ENCODE measurements at regions not wholly inside any gene's neighbourhood (a gene's known extent, or its start where the extent isn't known, plus 50 kb on each side); places are given as distances from the start of the nearest gene placed in this dataset.

GRCh38 chr3:174776123-174776522 lies 83.0 kb upstream of the NAALADL2 start:
- Histone ChIP-seq H3K23me2 (ENCODE audit: low read depth, low read length) (no peaks in the 10 kb centered on the region), H4K5ac (ENCODE audit: insufficient read length, low read depth, low read length) (no peak overlapping the region), H3K27ac (ENCODE audit: low read depth, low read length) (no peak overlapping the region), H3K4ac (replicated peaks; ENCODE audit: insufficient read length, low read depth, low read length) (no peak overlapping the region), H2BK20ac (ENCODE audit: low read length) (no peak overlapping the region), H3K14ac (ENCODE audit: insufficient read length) (no peak overlapping the region), H3K79me2 (ENCODE audit: control insufficient read depth in 1 of 2, insufficient read depth in 2 of 2, low read length in 2 of 2) (no peaks in the 10 kb centered on the region), H4K91ac (replicated peaks; ENCODE audit: insufficient read length, low read length) (no peak overlapping the region), H2BK15ac (ENCODE audit: low read length) (no peak overlapping the region), H3K79me1 (ENCODE audit: low read depth, low read length) (no peaks in the 10 kb centered on the region), H3K9ac (replicated peaks in 1 of 4; ENCODE audit: extremely low read depth in 1 of 4, low read depth in 3 of 4, low read length in 3 of 4) (no peak overlapping the region), H2AK5ac (ENCODE audit: low read depth, low read length) (no peak overlapping the region), H3K4me3 (ENCODE audit: extremely low read depth in 1 of 4, insufficient read depth in 2 of 4, low read depth in 3 of 4, low read length in 4 of 4) (no peak overlapping the region), H4K8ac (ENCODE audit: extremely low read depth, insufficient read depth, low read length) (no peak overlapping the region), H3K23ac (ENCODE audit: insufficient read length) (no peak overlapping the region), H3K4me2 (ENCODE audit: insufficient read depth in 1 of 2, low read depth in 2 of 2, low read length in 2 of 2) (no peak overlapping the region), H3K18ac (ENCODE audit: extremely low read depth, low read length) (no peak overlapping the region), H3K4me1 (replicated peaks in 1 of 4; ENCODE audit: control insufficient read depth in 3 of 4, insufficient read depth in 4 of 4, low read length in 3 of 4) (no peaks in the 10 kb centered on the region), H3K36me3 (ENCODE audit: control insufficient read depth in 2 of 4, insufficient read depth in 4 of 4, low read length in 3 of 4) (no peaks in the 10 kb centered on the region), H2BK120ac (replicated peaks; ENCODE audit: low read depth, low read length) (no peak overlapping the region), H2AFZ (ENCODE audit: low read length) (no peak overlapping the region), H2BK12ac (ENCODE audit: low read depth, low read length) (no peak overlapping the region), H2BK5ac (ENCODE audit: low read depth, low read length) (no peak overlapping the region), H3K9me3 (ENCODE audit: insufficient read depth in 2 of 2, low read depth in 1 of 2, low read length in 1 of 2) (no peaks in the 10 kb centered on the region), H3K56ac (replicated peaks; ENCODE audit: insufficient read length, low read depth, low read length) (no peak overlapping the region), H3K27me3 (replicated peaks in 1 of 4; ENCODE audit: control insufficient read depth in 3 of 4, extremely low read depth in 1 of 4, insufficient read depth in 3 of 4, low read length in 3 of 4) (no peaks in the 10 kb centered on the region), H4K20me1 (replicated peaks in 1 of 2; ENCODE audit: control insufficient read depth in 1 of 2, insufficient read depth in 2 of 2, low read length in 2 of 2) (no peaks in the 10 kb centered on the region)
- WGBS, 2 experiments (ENCODE audit: extremely low coverage in 1 of 2, insufficient coverage in 1 of 2, insufficient read length in 1 of 2, insufficient replicate concordance in 2 of 2, low coverage in 1 of 2, low lambda C conversion rate in 2 of 2, missing lambda C conversion rate in 1 of 2), result 94% methylated on average over 4 of the region's 4 CpGs; no CpG with 5 or more reads in 1 of the 2 experiments
- FAIRE-seq, result no peak
- ChIA-PET POLR2A (ENCODE audit: partially characterized antibody) (no interaction called here), CTCF (ENCODE audit: partially characterized antibody) (no interaction called here)
- TF ChIP-seq SIRT6 (IDR thresholded peaks at IDR 0.05; ENCODE audit: low read length) (no peak), CBX8 (IDR thresholded peaks at IDR 0.05; ENCODE audit: borderline replicate concordance, low read depth, low read length) (no peak), TAF1 (IDR thresholded peaks at IDR 0.05; ENCODE audit: low read depth, low read length) (no peak), EGR1 (IDR thresholded peaks at IDR 0.05; ENCODE audit: borderline replicate concordance, low read depth, low read length) (no peak), HDAC2 (IDR thresholded peaks at IDR 0.05; ENCODE audit: borderline replicate concordance in 1 of 2, low read depth in 2 of 2, low read length in 2 of 2) (no peak), RBBP5 (IDR thresholded peaks at IDR 0.05; ENCODE audit: borderline replicate concordance, low read depth, low read length) (no peak), MAFK (IDR thresholded peaks at IDR 0.05; ENCODE audit: low read depth, low read length) (no peak), BCL11A (IDR thresholded peaks at IDR 0.05; ENCODE audit: low read depth in 2 of 2, low read length in 2 of 2) (no peak), SIN3A (conservative IDR thresholded peaks at IDR 0.05 in 1 of 2, IDR thresholded peaks at IDR 0.05 in 1 of 2; ENCODE audit: low read depth in 1 of 2, low read length in 2 of 2) (no peak), SUZ12 (IDR thresholded peaks at IDR 0.05; ENCODE audit: low read length) (no peak), KDM5A (IDR thresholded peaks at IDR 0.05; ENCODE audit: low read length) (no peak)
- DNase-seq (ENCODE audit: low read depth in 1 of 2, low spot score in 2 of 2), result no peak
